PFSK-1 (cell line): ENCODE measurements at regions not wholly inside any gene's neighbourhood (a gene's known extent, or its start where the extent isn't known, plus 50 kb on each side); places are given as distances from the start of the nearest gene placed in this dataset.

Experiments
- FOXP2 ChIP-seq: optimal IDR thresholded peaks from 2 replicates; pipeline ENCODE3; 2011; ENCODE audit warnings: borderline replicate concordance, control low read depth, inconsistent platforms; ENCODE audit not compliant: insufficient read depth; ENCODE audit errors: extremely low read length, extremely low read depth
- POLR2AphosphoS5 ChIP-seq: IDR thresholded peaks from 2 replicates; pipeline ENCODE4 v1.6.1; 2012; ENCODE audit warnings: low read depth, mild to moderate bottlenecking, control low read depth, low read length, moderate library complexity
- REST ChIP-seq, 2 experiments: IDR thresholded peaks; 2 replicates each; pipeline versions ENCODE4 v1.6.1 to v1.8.0; 2011 to 2012; ENCODE audit warnings: low read depth in 2 of 2, low read length in 2 of 2, control low read depth in 1 of 2, inconsistent platforms in 1 of 2, mild to moderate bottlenecking in 1 of 2, moderate library complexity in 1 of 2; ENCODE audit not compliant: insufficient read depth in 1 of 2
- SIN3A ChIP-seq: IDR thresholded peaks from 2 replicates; pipeline ENCODE4 v1.6.1; 2012; ENCODE audit warnings: mild to moderate bottlenecking, low read length, moderate library complexity, borderline replicate concordance; ENCODE audit not compliant: insufficient read depth
- TAF1 ChIP-seq: IDR thresholded peaks from 2 replicates; pipeline ENCODE4 v1.6.1; 2012; ENCODE audit warnings: low read length, control low read depth, borderline replicate concordance; ENCODE audit not compliant: insufficient read depth

- TF ChIP-seq REST (IDR thresholded peaks at IDR 0.05; ENCODE audit: insufficient read depth in 1 of 2, low read depth in 2 of 2, low read length in 2 of 2) (no peak), TAF1 (no peak), FOXP2 (no peak), POLR2AphosphoS5 (no peak), SIN3A (no peak)
These were observed 142.0 kb downstream of the NOC3L start for GRCh38 chr10:94220717-94221116.

- no peak for TF ChIP-seq FOXP2
These were observed 138.9 kb downstream of the NOC3L start for GRCh38 chr10:94223702-94224370.

- TF ChIP-seq REST (IDR thresholded peaks at IDR 0.05; ENCODE audit: insufficient read depth in 1 of 2, low read depth in 2 of 2, low read length in 2 of 2) (no peak), SIN3A (no peak), TAF1 (no peak), FOXP2 (no peak), POLR2AphosphoS5 (no peak)
These were observed 138.1 kb downstream of the NOC3L start for GRCh38 chr10:94224656-94225055.

GRCh38 chr10:94225589-94225988, 137.2 kb downstream of the NOC3L start:
- TF ChIP-seq POLR2AphosphoS5 (no peak), REST (IDR thresholded peaks at IDR 0.05; ENCODE audit: insufficient read depth in 1 of 2, low read depth in 2 of 2, low read length in 2 of 2) (0 out of 4 replicates have a peak, but pooled peaks of 1 of the 2 experiments have one; percentile 14)

- TF ChIP-seq SIN3A (no peak), FOXP2 (no peak), POLR2AphosphoS5 (no peak), TAF1 (no peak), REST (IDR thresholded peaks at IDR 0.05; ENCODE audit: insufficient read depth in 1 of 2, low read depth in 2 of 2, low read length in 2 of 2) (no peak)
These were observed 132.5 kb downstream of the NOC3L start for GRCh38 chr10:94230134-94230785.
